Small intestine (tissue), 7 donors: ENCODE measurements at regions not wholly inside any gene's neighbourhood (a gene's known extent, or its start where the extent isn't known, plus 50 kb on each side); places are given as distances from the start of the nearest gene placed in this dataset.
"Not testable (repeated sequence)": the region's sequence is repeated elsewhere in the genome, so short reads cannot be mapped to it uniquely, and the experiment has no call there.

Source experiments
- DNase-seq, 2 donors: peaks; one replicate each; pipeline versions ENCODE4 v3.0.0 to v3.0.0-alpha.2; 2013
- FAIRE-seq: peaks from 2 replicates; lab custom pipeline; 2012; peaks lifted over from hg19 to GRCh38; lab: Jason Lieb, UNC
- H3K27ac ChIP-seq, 3 donors: one replicate each; pipeline ENCODE4 v1.5.1; 2013; ENCODE audit warnings: low read length in 2 of 3, mild to moderate bottlenecking in 2 of 3, control low read depth in 1 of 3, inconsistent platforms in 1 of 3, low read depth in 1 of 3, moderate library complexity in 1 of 3
- H3K27me3 ChIP-seq, 3 donors: one replicate each; pipeline ENCODE4 v1.6.1; 2013; ENCODE audit warnings: low read length in 3 of 3, inconsistent platforms in 1 of 3; ENCODE audit not compliant: control insufficient read depth in 3 of 3, insufficient read depth in 3 of 3
- H3K36me3 ChIP-seq, 3 donors: one replicate each; pipeline ENCODE4 v1.6.1; 2013; ENCODE audit warnings: low read length in 3 of 3, inconsistent platforms in 1 of 3, low read depth in 1 of 3, mild to moderate bottlenecking in 1 of 3, moderate library complexity in 1 of 3; ENCODE audit not compliant: control insufficient read depth in 3 of 3, insufficient read depth in 2 of 3
- H3K4me1 ChIP-seq, 3 donors: one replicate each; pipeline ENCODE4 v1.6.1; 2013; ENCODE audit warnings: low read length in 2 of 3, inconsistent platforms in 1 of 3, low read depth in 1 of 3, mild to moderate bottlenecking in 1 of 3, moderate library complexity in 1 of 3; ENCODE audit not compliant: control insufficient read depth in 3 of 3, insufficient read depth in 2 of 3
- H3K4me3 ChIP-seq, 3 donors: one replicate each; pipeline ENCODE4 v1.5.1; 2013; ENCODE audit warnings: low read length in 3 of 3, control low read depth in 1 of 3, inconsistent platforms in 1 of 3, low read depth in 1 of 3, mild to moderate bottlenecking in 1 of 3, moderate library complexity in 1 of 3
- H3K9me3 ChIP-seq, 2 donors: one replicate each; pipeline ENCODE4 v1.6.1; 2013; ENCODE audit warnings: low read depth in 1 of 2, low read length in 1 of 2; ENCODE audit not compliant: control insufficient read depth in 2 of 2, insufficient read depth in 1 of 2
- WGBS, 3 donors: extraction: QIAGEN DNeasy Blood & Tissue Kit; methylation state at CpG; one replicate each; pipeline ENCODE4 v1.1.7; 2013; 5-methylcytosine and 5-hydroxymethylcytosine counted together
- donor health status: healthy with polysubstance abuse.
- donor health status: control.
- donor health status: control.
- donor health status: Bipolar disorder and iron deficiency.
- donor health status: healthy.

- not testable (repeated sequence) for H3K27ac ChIP-seq, H3K9me3 ChIP-seq, H3K4me1 ChIP-seq, H3K4me3 ChIP-seq, DNase-seq, H3K36me3 ChIP-seq, FAIRE-seq, H3K27me3 ChIP-seq
- WGBS, 3 donors = 83 to 87% (median 84%) methylated on average over 12 of the region's 12 CpGs
Observed at GRCh38 chr20:47842004-47842403, 56.7 kb upstream of the SULF2 start.

GRCh38 chr20:47836256-47836817 is 51.1 kb upstream of the SULF2 start:
- not testable (repeated sequence) for H3K9me3 ChIP-seq, H3K4me1 ChIP-seq, H3K27me3 ChIP-seq, H3K27ac ChIP-seq, H3K4me3 ChIP-seq, FAIRE-seq, DNase-seq, H3K36me3 ChIP-seq
- WGBS, 3 donors = 60 to 83% (median 71%) methylated on average over 5 to 8 of the region's 11 CpGs
